Vagina (tissue), 2 donors: ENCODE measurements at regions not wholly inside any gene's neighbourhood (a gene's known extent, or its start where the extent isn't known, plus 50 kb on each side); places are given as distances from the start of the nearest gene placed in this dataset.

Experiments
- POLR2A ChIP-seq, 2 donors: fragments of 450-650 bp; IDR thresholded peaks; one replicate each; pipeline ENCODE4 v1.6.1; 2017; ENCODE audit warnings: antibody characterized with exemption in 2 of 2, mild to moderate bottlenecking in 2 of 2, moderate library complexity in 2 of 2
- POLR2AphosphoS5 ChIP-seq, 2 donors: sonication (generic); formaldehyde crosslinking; IDR thresholded peaks; one replicate each; pipeline ENCODE4 v1.9.0; 2017; ENCODE audit warnings: antibody characterized with exemption in 2 of 2, mild to moderate bottlenecking in 2 of 2, low read depth in 1 of 2; ENCODE audit not compliant: insufficient read depth in 1 of 2
- TF ChIP-seq, protein P1 (sequence below), 3 experiments: fragments of 450-650 bp in 2 of 3; fragments of 200-600 bp in 1 of 3; sonication (generic) in 1 of 3; IDR thresholded peaks; one replicate each; pipeline ENCODE4 v1.5.1; 2017 to 2019; ENCODE audit warnings: antibody characterized with exemption in 3 of 3, mild to moderate bottlenecking in 2 of 3, moderate library complexity in 2 of 3

DNA sequence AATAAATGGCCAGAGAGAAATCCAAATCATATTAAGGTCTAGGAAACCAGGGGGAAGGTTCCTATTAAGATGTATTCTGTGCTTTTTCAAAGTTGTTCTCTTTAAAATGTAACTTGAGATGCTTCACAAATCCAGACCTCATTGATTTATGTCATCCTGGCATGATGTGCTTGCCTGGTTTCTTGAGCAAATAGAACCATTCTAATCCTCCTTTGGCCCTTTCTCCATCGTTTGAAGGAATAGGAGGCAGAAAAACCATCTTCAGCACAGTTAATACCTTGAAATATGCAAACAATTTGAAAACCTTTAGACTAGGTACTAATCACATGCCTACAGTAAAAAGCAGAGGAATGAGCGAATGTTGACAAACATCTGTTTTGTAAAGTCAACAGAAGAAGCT, 202.2 kb upstream of the CXorf66 start:
- TF ChIP-seq, protein P1, sequence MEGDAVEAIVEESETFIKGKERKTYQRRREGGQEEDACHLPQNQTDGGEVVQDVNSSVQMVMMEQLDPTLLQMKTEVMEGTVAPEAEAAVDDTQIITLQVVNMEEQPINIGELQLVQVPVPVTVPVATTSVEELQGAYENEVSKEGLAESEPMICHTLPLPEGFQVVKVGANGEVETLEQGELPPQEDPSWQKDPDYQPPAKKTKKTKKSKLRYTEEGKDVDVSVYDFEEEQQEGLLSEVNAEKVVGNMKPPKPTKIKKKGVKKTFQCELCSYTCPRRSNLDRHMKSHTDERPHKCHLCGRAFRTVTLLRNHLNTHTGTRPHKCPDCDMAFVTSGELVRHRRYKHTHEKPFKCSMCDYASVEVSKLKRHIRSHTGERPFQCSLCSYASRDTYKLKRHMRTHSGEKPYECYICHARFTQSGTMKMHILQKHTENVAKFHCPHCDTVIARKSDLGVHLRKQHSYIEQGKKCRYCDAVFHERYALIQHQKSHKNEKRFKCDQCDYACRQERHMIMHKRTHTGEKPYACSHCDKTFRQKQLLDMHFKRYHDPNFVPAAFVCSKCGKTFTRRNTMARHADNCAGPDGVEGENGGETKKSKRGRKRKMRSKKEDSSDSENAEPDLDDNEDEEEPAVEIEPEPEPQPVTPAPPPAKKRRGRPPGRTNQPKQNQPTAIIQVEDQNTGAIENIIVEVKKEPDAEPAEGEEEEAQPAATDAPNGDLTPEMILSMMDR (IDR thresholded peaks at IDR 0.05): no peak
- TF ChIP-seq POLR2A (IDR thresholded peaks at IDR 0.05): no peak
- no peak for TF ChIP-seq POLR2AphosphoS5 (IDR thresholded peaks at IDR 0.05; ENCODE audit: insufficient read depth in 1 of 2, low read depth in 1 of 2)
